ENCODE measurements at regions not wholly inside any gene's neighbourhood (a gene's known extent, or its start where the extent isn't known, plus 50 kb on each side); places are given as distances from the start of the nearest gene placed in this dataset.

- no peak for TF ChIP-seq CTCF (IDR thresholded peaks at IDR 0.05)
- TF ChIP-seq POLR2A (IDR thresholded peaks at IDR 0.05) = no peak
Observed at GRCh38 chr22:22730655-22731373, 86.4 kb downstream of the GGTLC2 start.
